K562 (cell line): ENCODE measurements at regions not wholly inside any gene's neighbourhood (a gene's known extent, or its start where the extent isn't known, plus 50 kb on each side); places are given as distances from the start of the nearest gene placed in this dataset.

Source experiments
- EZH2 ChIP-seq: IDR thresholded peaks from 2 replicates; pipeline ENCODE4 v1.6.1; 2012; ENCODE audit warnings: low read depth, mild to moderate bottlenecking, inconsistent platforms, low read length, borderline replicate concordance
- GABPB1 ChIP-seq: sonication (generic); formaldehyde crosslinking; IDR thresholded peaks from 2 replicates; pipeline ENCODE4 v1.8.0; 2022; ENCODE audit warnings: mild to moderate bottlenecking, missing genetic modification reagents
- NBN ChIP-seq: fragments of 450-650 bp; IDR thresholded peaks from 2 replicates; pipeline ENCODE4 v1.6.1; 2016; ENCODE audit warnings: low read depth, mild to moderate bottlenecking
- NFE2L1 ChIP-seq: fragments of 450-650 bp; IDR thresholded peaks from 2 replicates; pipeline ENCODE4 v1.6.1; 2016; ENCODE audit warnings: missing genetic modification characterization, low read depth, mild to moderate bottlenecking, missing compliant biosample characterization, moderate library complexity, borderline replicate concordance
- PCBP1 ChIP-seq: fragments of 200-400 bp; formaldehyde crosslinking; IDR thresholded peaks from 2 replicates; pipeline ENCODE4 v1.6.1; 2018; ENCODE audit warnings: mild to moderate bottlenecking, low read depth, low read length; ENCODE audit not compliant: poor library complexity, severe bottlenecking
- POLR2A ChIP-seq: fragments of 450-650 bp; conservative IDR thresholded peaks from 2 replicates; pipeline ENCODE4 v1.6.1; 2016
- SIRT6 ChIP-seq: IDR thresholded peaks from one replicate; pipeline ENCODE4 v1.6.1; 2012; ENCODE audit warnings: low read depth, mild to moderate bottlenecking, control low read depth, inconsistent platforms, low read length, moderate library complexity
- TSC22D4 ChIP-seq: fragments of 450-650 bp; IDR thresholded peaks from 2 replicates; pipeline ENCODE4 v1.6.1; 2016; ENCODE audit warnings: missing genetic modification characterization, missing biosample characterization, control low read depth
- ZZZ3 ChIP-seq: fragments of 450-650 bp; IDR thresholded peaks from 2 replicates; pipeline ENCODE4 v1.6.1; 2016; ENCODE audit warnings: antibody characterized with exemption, mild to moderate bottlenecking, moderate library complexity
- TF ChIP-seq, protein P1 (sequence below): fragments of 250-450 bp; sonication (Bioruptor Pico); IDR thresholded peaks from 2 replicates; pipeline ENCODE4 v1.5.0; 2020; ENCODE audit warnings: mild to moderate bottlenecking, borderline replicate concordance
- TF ChIP-seq, protein P2 (sequence below): IDR thresholded peaks from 3 replicates; pipeline ENCODE4 v1.6.1; 2011; ENCODE audit warnings: borderline replicate concordance, mild to moderate bottlenecking, moderate library complexity; ENCODE audit not compliant: insufficient read length; ENCODE audit errors: extremely low read depth

DNA sequence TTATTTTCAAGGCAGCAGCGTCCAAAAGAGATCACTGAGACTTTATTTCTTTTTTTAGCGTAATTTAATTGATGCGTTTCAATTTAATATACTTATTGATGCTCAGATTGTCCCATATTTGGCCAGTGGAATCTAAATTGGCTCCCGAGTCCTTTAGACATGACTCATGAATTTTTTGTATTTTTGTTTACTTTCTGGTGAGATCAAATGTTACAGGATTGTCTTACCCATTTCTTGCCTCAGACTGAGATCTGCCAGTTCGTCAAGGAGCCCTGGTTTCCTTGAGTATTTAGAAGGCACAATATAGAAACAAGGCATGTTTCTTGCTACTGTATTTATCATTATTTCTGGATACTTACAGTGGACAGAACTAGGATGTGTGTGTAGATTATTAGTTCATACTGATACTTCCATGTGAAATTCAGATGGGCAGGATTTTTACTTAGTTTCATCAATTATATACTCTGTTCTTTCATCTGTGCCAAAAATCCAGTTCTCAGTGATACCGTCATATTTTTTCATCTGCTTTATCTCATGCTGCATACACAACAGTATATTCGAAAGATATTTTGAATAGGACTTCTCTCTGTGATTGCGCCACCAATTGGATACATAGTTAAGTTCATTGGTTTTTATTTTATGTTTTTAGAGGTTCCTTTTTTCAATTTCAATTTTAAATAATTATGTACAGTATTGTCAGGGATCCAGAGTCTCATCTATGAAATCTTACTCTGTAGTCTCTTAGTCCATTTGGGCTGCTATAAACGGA is 436.9 kb upstream of the C2CD4B start:
- TF ChIP-seq ZZZ3 (no peak), SIRT6 (no peak), NFE2L1 (tag) (no peak), GABPB1 (CRISPR knock-in tag) (no peak), NBN (no peak), POLR2A (no peak), EZH2 (no peak), PCBP1 (no peak), TSC22D4 (tag) (no peak)
- TF ChIP-seq, protein P1, sequence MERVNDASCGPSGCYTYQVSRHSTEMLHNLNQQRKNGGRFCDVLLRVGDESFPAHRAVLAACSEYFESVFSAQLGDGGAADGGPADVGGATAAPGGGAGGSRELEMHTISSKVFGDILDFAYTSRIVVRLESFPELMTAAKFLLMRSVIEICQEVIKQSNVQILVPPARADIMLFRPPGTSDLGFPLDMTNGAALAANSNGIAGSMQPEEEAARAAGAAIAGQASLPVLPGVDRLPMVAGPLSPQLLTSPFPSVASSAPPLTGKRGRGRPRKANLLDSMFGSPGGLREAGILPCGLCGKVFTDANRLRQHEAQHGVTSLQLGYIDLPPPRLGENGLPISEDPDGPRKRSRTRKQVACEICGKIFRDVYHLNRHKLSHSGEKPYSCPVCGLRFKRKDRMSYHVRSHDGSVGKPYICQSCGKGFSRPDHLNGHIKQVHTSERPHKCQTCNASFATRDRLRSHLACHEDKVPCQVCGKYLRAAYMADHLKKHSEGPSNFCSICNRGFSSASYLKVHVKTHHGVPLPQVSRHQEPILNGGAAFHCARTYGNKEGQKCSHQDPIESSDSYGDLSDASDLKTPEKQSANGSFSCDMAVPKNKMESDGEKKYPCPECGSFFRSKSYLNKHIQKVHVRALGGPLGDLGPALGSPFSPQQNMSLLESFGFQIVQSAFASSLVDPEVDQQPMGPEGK, result no peak
- TF ChIP-seq, protein P2, sequence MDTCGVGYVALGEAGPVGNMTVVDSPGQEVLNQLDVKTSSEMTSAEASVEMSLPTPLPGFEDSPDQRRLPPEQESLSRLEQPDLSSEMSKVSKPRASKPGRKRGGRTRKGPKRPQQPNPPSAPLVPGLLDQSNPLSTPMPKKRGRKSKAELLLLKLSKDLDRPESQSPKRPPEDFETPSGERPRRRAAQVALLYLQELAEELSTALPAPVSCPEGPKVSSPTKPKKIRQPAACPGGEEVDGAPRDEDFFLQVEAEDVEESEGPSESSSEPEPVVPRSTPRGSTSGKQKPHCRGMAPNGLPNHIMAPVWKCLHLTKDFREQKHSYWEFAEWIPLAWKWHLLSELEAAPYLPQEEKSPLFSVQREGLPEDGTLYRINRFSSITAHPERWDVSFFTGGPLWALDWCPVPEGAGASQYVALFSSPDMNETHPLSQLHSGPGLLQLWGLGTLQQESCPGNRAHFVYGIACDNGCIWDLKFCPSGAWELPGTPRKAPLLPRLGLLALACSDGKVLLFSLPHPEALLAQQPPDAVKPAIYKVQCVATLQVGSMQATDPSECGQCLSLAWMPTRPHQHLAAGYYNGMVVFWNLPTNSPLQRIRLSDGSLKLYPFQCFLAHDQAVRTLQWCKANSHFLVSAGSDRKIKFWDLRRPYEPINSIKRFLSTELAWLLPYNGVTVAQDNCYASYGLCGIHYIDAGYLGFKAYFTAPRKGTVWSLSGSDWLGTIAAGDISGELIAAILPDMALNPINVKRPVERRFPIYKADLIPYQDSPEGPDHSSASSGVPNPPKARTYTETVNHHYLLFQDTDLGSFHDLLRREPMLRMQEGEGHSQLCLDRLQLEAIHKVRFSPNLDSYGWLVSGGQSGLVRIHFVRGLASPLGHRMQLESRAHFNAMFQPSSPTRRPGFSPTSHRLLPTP, result no peak
